SK-N-SH (cell line): ENCODE measurements at regions not wholly inside any gene's neighbourhood (a gene's known extent, or its start where the extent isn't known, plus 50 kb on each side); places are given as distances from the start of the nearest gene placed in this dataset.
A peak's percentile ranks its signal among the peaks of the same experiment; 100 is the strongest.

Experiments used
- CTCF ChIP-seq: fragments of 200-600 bp; sonication (generic); IDR thresholded peaks from 2 replicates; pipeline ENCODE4 v1.6.1; 2017; ENCODE audit warnings: antibody characterized with exemption, mild to moderate bottlenecking, moderate library complexity
- EP300 ChIP-seq, 2 experiments: IDR thresholded peaks; 2 replicates each; pipeline versions ENCODE4 v1.4.0 to v1.6.1; 2012; ENCODE audit warnings: borderline replicate concordance in 1 of 2, low read depth in 1 of 2, low read length in 1 of 2
- EZH2phosphoT487 ChIP-seq: fragments of 200-600 bp; sonication (generic); IDR thresholded peaks from 2 replicates; pipeline ENCODE4 v1.6.1; 2017; ENCODE audit warnings: low read depth, mixed run types, mild to moderate bottlenecking, antibody characterized with exemption, moderate library complexity, borderline replicate concordance
- FOSL2 ChIP-seq: IDR thresholded peaks from 2 replicates; pipeline ENCODE4 v1.4.0; 2012; ENCODE audit warnings: low read depth, mild to moderate bottlenecking, moderate library complexity, borderline replicate concordance
- FOXM1 ChIP-seq: IDR thresholded peaks from 2 replicates; pipeline ENCODE4 v1.4.0; 2012; ENCODE audit warnings: low read depth, mild to moderate bottlenecking
- JUND ChIP-seq: IDR thresholded peaks from 2 replicates; pipeline ENCODE4 v1.4.0; 2012
- MAX ChIP-seq: IDR thresholded peaks from 2 replicates; pipeline ENCODE4 v1.4.0; 2012; ENCODE audit warnings: low read depth
- MEF2A ChIP-seq: IDR thresholded peaks from 2 replicates; pipeline ENCODE4 v1.4.0; 2012; ENCODE audit warnings: low read depth, borderline replicate concordance
- MXI1 ChIP-seq: IDR thresholded peaks from 2 replicates; pipeline ENCODE4 v1.6.1; 2012; ENCODE audit warnings: mild to moderate bottlenecking, low read depth, low read length, improper control_type of control experiment
- NRF1 ChIP-seq: IDR thresholded peaks from 2 replicates; pipeline ENCODE4 v1.6.1; 2012; ENCODE audit warnings: low read depth, mild to moderate bottlenecking, low read length
- PBX3 ChIP-seq: IDR thresholded peaks from 2 replicates; pipeline ENCODE4; 2012
- POLR2AphosphoS5 ChIP-seq: IDR thresholded peaks from 2 replicates; pipeline ENCODE4 v1.6.1; 2012; ENCODE audit warnings: low read depth, low read length
- RAD21 ChIP-seq: IDR thresholded peaks from 2 replicates; pipeline ENCODE4 v1.6.1; 2012; ENCODE audit warnings: mild to moderate bottlenecking, low read length
- RXRA ChIP-seq: IDR thresholded peaks from 2 replicates; pipeline ENCODE4 v1.4.0; 2012; ENCODE audit warnings: low read depth, mild to moderate bottlenecking, borderline replicate concordance
- SIN3A ChIP-seq: IDR thresholded peaks from 2 replicates; pipeline ENCODE4 v1.6.1; 2012; ENCODE audit warnings: low read depth, mild to moderate bottlenecking, low read length, moderate library complexity, borderline replicate concordance
- SMC3 ChIP-seq: IDR thresholded peaks from 2 replicates; pipeline ENCODE4 v1.6.1; 2012; ENCODE audit warnings: low read depth, low read length, improper control_type of control experiment
- TAF1 ChIP-seq: IDR thresholded peaks from 2 replicates; pipeline ENCODE4 v1.6.1; 2012; ENCODE audit warnings: low read depth, mild to moderate bottlenecking, low read length, moderate library complexity, borderline replicate concordance
- TCF12 ChIP-seq: IDR thresholded peaks from 2 replicates; pipeline ENCODE4 v1.4.0; 2012
- USF1 ChIP-seq: IDR thresholded peaks from 2 replicates; pipeline ENCODE4 v1.4.0; 2012; ENCODE audit warnings: low read depth, borderline replicate concordance
- USF2 ChIP-seq: fragments of 150-350 bp; IDR thresholded peaks from 2 replicates; pipeline ENCODE4 v1.6.1; 2017; ENCODE audit warnings: antibody characterized with exemption, low read length, low read depth, borderline replicate concordance

GRCh38 chr2:145874466-145874865, 1354.5 kb upstream of the ZEB2 start (continued):
- TF ChIP-seq TAF1, result no peak
- no peak for TF ChIP-seq POLR2AphosphoS5
- no peak for TF ChIP-seq RAD21
- TF ChIP-seq JUND, result peak; percentile 37
- TF ChIP-seq MXI1, result no peak
- no peak for TF ChIP-seq NRF1
- no peak for TF ChIP-seq SIN3A
- 0 out of 4 replicates have a peak, but pooled peaks of 1 of the 2 experiments have one; percentile 16 for TF ChIP-seq EP300 (IDR thresholded peaks at IDR 0.05; ENCODE audit: borderline replicate concordance in 1 of 2, low read depth in 1 of 2, low read length in 1 of 2)
- no peak for TF ChIP-seq MEF2A
- TF ChIP-seq FOSL2, result peak; percentile 33; the same call in 1 of the 2 replicates
- no peak for TF ChIP-seq SMC3
- TF ChIP-seq EZH2phosphoT487, result no peak
- no peak for TF ChIP-seq RXRA
- no peak for TF ChIP-seq USF2
- no peak for TF ChIP-seq CTCF
- no peak for TF ChIP-seq MAX
- TF ChIP-seq PBX3, result peak; percentile 54; the same call in 1 of the 2 replicates
- no peak for TF ChIP-seq USF1
- no peak for TF ChIP-seq FOXM1
- TF ChIP-seq TCF12, result peak; percentile 62
